ENCODE measurements at regions not wholly inside any gene's neighbourhood (a gene's known extent, or its start where the extent isn't known, plus 50 kb on each side); places are given as distances from the start of the nearest gene placed in this dataset.

GRCh38 chr20:53755733-53756531 lies 162.3 kb upstream of the ZNF217 start:
- no peaks in the 10 kb centered on the region for H3K9me3 ChIP-seq (ENCODE audit: control insufficient read depth in 2 of 2, insufficient read depth in 1 of 2, low read depth in 1 of 2, low read length in 1 of 2)
- DNase-seq: no peak
- H3K27ac ChIP-seq (ENCODE audit: low read depth in 1 of 3, low read length in 2 of 3): no peak overlapping the region
- no peaks in the 10 kb centered on the region for H3K36me3 ChIP-seq (ENCODE audit: control insufficient read depth in 3 of 3, insufficient read depth in 2 of 3, low read depth in 1 of 3, low read length in 3 of 3)
- WGBS, 3 donors: 87 to 93% (median 92%) methylated on average over 8 of the region's 8 CpGs
- H3K27me3 ChIP-seq (ENCODE audit: control insufficient read depth in 3 of 3, insufficient read depth in 3 of 3, low read length in 3 of 3): no peaks in the 10 kb centered on the region
- FAIRE-seq: no peak
- H3K4me3 ChIP-seq (ENCODE audit: low read depth in 1 of 3, low read length in 3 of 3): no peak overlapping the region
- H3K4me1 ChIP-seq (ENCODE audit: control insufficient read depth in 3 of 3, insufficient read depth in 2 of 3, low read depth in 1 of 3, low read length in 2 of 3): peaks cover 2 to 17% (median 12%) of the 10 kb centered on the region in 3 donors

- WGBS, 3 donors: 45 to 55% (median 53%) methylated on average over 2 of the region's 2 CpGs
- H3K27ac ChIP-seq (ENCODE audit: low read depth in 1 of 3, low read length in 2 of 3): peak overlapping the region in 2 of 3 donors; percentile 14 to 24
- no peak for FAIRE-seq
These were observed 160.3 kb upstream of the ZNF217 start for GRCh38 chr20:53753880-53754459.

GRCh38 chr20:53752971-53753879 lies 159.6 kb upstream of the ZNF217 start:
- no peak for FAIRE-seq
- Histone ChIP-seq H3K36me3 (ENCODE audit: control insufficient read depth in 3 of 3, insufficient read depth in 2 of 3, low read depth in 1 of 3, low read length in 3 of 3) (no peaks in the 10 kb centered on the region), H3K27ac (ENCODE audit: low read depth in 1 of 3, low read length in 2 of 3) (peak overlapping the region; percentile 13 to 48 (median 17)), H3K4me1 (ENCODE audit: control insufficient read depth in 3 of 3, insufficient read depth in 2 of 3, low read depth in 1 of 3, low read length in 2 of 3) (peaks cover 2 to 17% (median 12%) of the 10 kb centered on the region in 3 donors), H3K9me3 (ENCODE audit: control insufficient read depth in 2 of 2, insufficient read depth in 1 of 2, low read depth in 1 of 2, low read length in 1 of 2) (no peaks in the 10 kb centered on the region), H3K27me3 (ENCODE audit: control insufficient read depth in 3 of 3, insufficient read depth in 3 of 3, low read length in 3 of 3) (no peaks in the 10 kb centered on the region), H3K4me3 (ENCODE audit: low read depth in 1 of 3, low read length in 3 of 3) (no peak overlapping the region)
- DNase-seq: peak; percentile 58 to 84
- 22 to 57% (median 41%) methylated on average over 16 of the region's 16 CpGs for WGBS, 3 donors

More at GRCh38 chr20:53753880-53754459, 160.3 kb upstream of the ZNF217 start:
- Histone ChIP-seq H3K27me3 (ENCODE audit: control insufficient read depth in 3 of 3, insufficient read depth in 3 of 3, low read length in 3 of 3) (no peaks in the 10 kb centered on the region), H3K4me1 (ENCODE audit: control insufficient read depth in 3 of 3, insufficient read depth in 2 of 3, low read depth in 1 of 3, low read length in 2 of 3) (peaks cover 2 to 17% (median 12%) of the 10 kb centered on the region in 3 donors), H3K9me3 (ENCODE audit: control insufficient read depth in 2 of 2, insufficient read depth in 1 of 2, low read depth in 1 of 2, low read length in 1 of 2) (no peaks in the 10 kb centered on the region), H3K36me3 (ENCODE audit: control insufficient read depth in 3 of 3, insufficient read depth in 2 of 3, low read depth in 1 of 3, low read length in 3 of 3) (no peaks in the 10 kb centered on the region), H3K4me3 (ENCODE audit: low read depth in 1 of 3, low read length in 3 of 3) (no peak overlapping the region)
- no peak for DNase-seq

- FAIRE-seq: no peak
- peak overlapping the region in 1 of 3 donors; percentile 43 for H3K27ac ChIP-seq (ENCODE audit: low read depth in 1 of 3, low read length in 2 of 3)
These were observed 158.9 kb upstream of the ZNF217 start for GRCh38 chr20:53752583-53752970.

GRCh38 chr20:53751620-53752318 lies 158.1 kb upstream of the ZNF217 start:
- DNase-seq (no peak), FAIRE-seq (no peak)
- 15 to 31% (median 22%) methylated on average over 9 of the region's 9 CpGs for WGBS, 3 donors
- Histone ChIP-seq H3K4me1 (ENCODE audit: control insufficient read depth in 3 of 3, insufficient read depth in 2 of 3, low read depth in 1 of 3, low read length in 2 of 3) (peaks cover 2 to 17% (median 12%) of the 10 kb centered on the region in 3 donors), H3K27ac (ENCODE audit: low read depth in 1 of 3, low read length in 2 of 3) (peak overlapping the region; percentile 54 to 78 (median 66)), H3K4me3 (ENCODE audit: low read depth in 1 of 3, low read length in 3 of 3) (no peak overlapping the region), H3K27me3 (ENCODE audit: control insufficient read depth in 3 of 3, insufficient read depth in 3 of 3, low read length in 3 of 3) (no peaks in the 10 kb centered on the region), H3K36me3 (ENCODE audit: control insufficient read depth in 3 of 3, insufficient read depth in 2 of 3, low read depth in 1 of 3, low read length in 3 of 3) (no peaks in the 10 kb centered on the region), H3K9me3 (ENCODE audit: control insufficient read depth in 2 of 2, insufficient read depth in 1 of 2, low read depth in 1 of 2, low read length in 1 of 2) (no peaks in the 10 kb centered on the region)

More at GRCh38 chr20:53752583-53752970, 158.9 kb upstream of the ZNF217 start:
- no peak overlapping the region for H3K4me3 ChIP-seq (ENCODE audit: low read depth in 1 of 3, low read length in 3 of 3)
- no peak for DNase-seq
- WGBS, 3 donors: 72 to 87% (median 80%) methylated on average over 3 of the region's 3 CpGs
- H3K4me1 ChIP-seq (ENCODE audit: control insufficient read depth in 3 of 3, insufficient read depth in 2 of 3, low read depth in 1 of 3, low read length in 2 of 3): peaks cover 2 to 17% (median 12%) of the 10 kb centered on the region in 3 donors
- no peaks in the 10 kb centered on the region for H3K36me3 ChIP-seq (ENCODE audit: control insufficient read depth in 3 of 3, insufficient read depth in 2 of 3, low read depth in 1 of 3, low read length in 3 of 3)
- no peaks in the 10 kb centered on the region for H3K9me3 ChIP-seq (ENCODE audit: control insufficient read depth in 2 of 2, insufficient read depth in 1 of 2, low read depth in 1 of 2, low read length in 1 of 2)
- no peaks in the 10 kb centered on the region for H3K27me3 ChIP-seq (ENCODE audit: control insufficient read depth in 3 of 3, insufficient read depth in 3 of 3, low read length in 3 of 3)

- DNase-seq (peak in 1 of 2 donors; percentile 42), FAIRE-seq (no peak)
- Histone ChIP-seq H3K4me3 (ENCODE audit: low read depth in 1 of 3, low read length in 3 of 3) (no peak overlapping the region), H3K36me3 (ENCODE audit: control insufficient read depth in 3 of 3, insufficient read depth in 2 of 3, low read depth in 1 of 3, low read length in 3 of 3) (no peaks in the 10 kb centered on the region), H3K4me1 (ENCODE audit: control insufficient read depth in 3 of 3, insufficient read depth in 2 of 3, low read depth in 1 of 3, low read length in 2 of 3) (peaks cover 2 to 17% (median 12%) of the 10 kb centered on the region in 3 donors), H3K27ac (ENCODE audit: low read depth in 1 of 3, low read length in 2 of 3) (peak overlapping the region; percentile 54 to 66 (median 63)), H3K9me3 (ENCODE audit: control insufficient read depth in 2 of 2, insufficient read depth in 1 of 2, low read depth in 1 of 2, low read length in 1 of 2) (no peaks in the 10 kb centered on the region), H3K27me3 (ENCODE audit: control insufficient read depth in 3 of 3, insufficient read depth in 3 of 3, low read length in 3 of 3) (no peaks in the 10 kb centered on the region)
- 45 to 69% (median 65%) methylated on average over 14 of the region's 14 CpGs for WGBS, 3 donors
These were observed 157.4 kb upstream of the ZNF217 start for GRCh38 chr20:53750827-53751619.

GRCh38 chr20:53749499-53749898 lies 155.9 kb upstream of the ZNF217 start:
- no peaks in the 10 kb centered on the region for H3K9me3 ChIP-seq (ENCODE audit: control insufficient read depth in 2 of 2, insufficient read depth in 1 of 2, low read depth in 1 of 2, low read length in 1 of 2)

More at GRCh38 chr20:53749499-53749898, 155.9 kb upstream of the ZNF217 start:
- H3K4me1 ChIP-seq (ENCODE audit: control insufficient read depth in 3 of 3, insufficient read depth in 2 of 3, low read depth in 1 of 3, low read length in 2 of 3): peaks cover 2 to 17% (median 12%) of the 10 kb centered on the region in 3 donors
- H3K36me3 ChIP-seq (ENCODE audit: control insufficient read depth in 3 of 3, insufficient read depth in 2 of 3, low read depth in 1 of 3, low read length in 3 of 3): no peaks in the 10 kb centered on the region
- DNase-seq (no peak), FAIRE-seq (no peak)
- H3K27me3 ChIP-seq (ENCODE audit: control insufficient read depth in 3 of 3, insufficient read depth in 3 of 3, low read length in 3 of 3): no peaks in the 10 kb centered on the region
- H3K4me3 ChIP-seq (ENCODE audit: low read depth in 1 of 3, low read length in 3 of 3): no peak overlapping the region
- WGBS, 3 donors: 23 to 75% (median 45%) methylated on average over 1 of the region's 1 CpG
- H3K27ac ChIP-seq (ENCODE audit: low read depth in 1 of 3, low read length in 2 of 3): no peak overlapping the region
